Heart right ventricle (tissue), 16 donors: ENCODE measurements at regions not wholly inside any gene's neighbourhood (a gene's known extent, or its start where the extent isn't known, plus 50 kb on each side); places are given as distances from the start of the nearest gene placed in this dataset.

Experiments used
- ATAC-seq, 8 donors: fragments of 200-7000 bp; cut with Tn5 transposase; one replicate each; pipeline ENCODE4 v1.9.1; 2020; ENCODE audit warnings: mild to moderate bottlenecking in 8 of 8, moderate library complexity in 8 of 8, moderate number of reproducible peaks in 1 of 8
- DNase-seq, 2 donors: peaks; one replicate each; pipeline ENCODE4 v3.0.0-alpha.2; 2020
- H3K27ac ChIP-seq, 10 donors: fragments of 200-600 bp; sonication (generic) in 2 of 10; one replicate each; pipeline versions ENCODE4 v1.5.0 to v1.8.0; 2020 to 2022; ENCODE audit warnings: mild to moderate bottlenecking in 3 of 10
- H3K27me3 ChIP-seq, 7 donors: fragments of 200-600 bp; one replicate each; pipeline ENCODE4 v1.8.0; 2021 to 2022; ENCODE audit warnings: mild to moderate bottlenecking in 2 of 7
- H3K36me3 ChIP-seq, 9 donors: fragments of 200-600 bp; sonication (generic) in 1 of 9; one replicate each; pipeline versions ENCODE4 v1.5.0 to v1.8.0; 2020 to 2022; ENCODE audit warnings: mild to moderate bottlenecking in 2 of 9
- H3K4me1 ChIP-seq, 9 donors: fragments of 200-600 bp; sonication (generic) in 1 of 9; one replicate each; pipeline versions ENCODE4 v1.5.0 to v1.8.0; 2020 to 2022; ENCODE audit warnings: mild to moderate bottlenecking in 4 of 9
- H3K4me3 ChIP-seq, 10 donors: fragments of 200-600 bp; sonication (generic) in 2 of 10; one replicate each; pipeline versions ENCODE4 v1.5.0 to v1.8.0; 2020 to 2022; ENCODE audit warnings: mild to moderate bottlenecking in 7 of 10, moderate library complexity in 2 of 10
- H3K9me3 ChIP-seq, 11 donors: fragments of 200-600 bp in 10 of 11; sonication (generic) in 2 of 11; one replicate each; pipeline versions ENCODE4 v1.5.0 to v1.8.0; 2013 to 2022; ENCODE audit warnings: mild to moderate bottlenecking in 2 of 11, control low read depth in 1 of 11, moderate library complexity in 1 of 11
- CTCF ChIP-seq, 9 donors: fragments of 200-600 bp; sonication (generic) in 2 of 9; IDR thresholded peaks; one replicate each; pipeline versions ENCODE4 v1.5.0 to v1.8.0; 2021 to 2022; ENCODE audit warnings: antibody characterized with exemption in 9 of 9, mild to moderate bottlenecking in 5 of 9, moderate library complexity in 1 of 9
- WGBS, 2 donors: extraction: QIAGEN DNeasy Blood & Tissue Kit; methylation state at CpG; one replicate each; pipeline ENCODE4 v1.1.7; 2013; ENCODE audit warnings: inconsistent platforms in 1 of 2; 5-methylcytosine and 5-hydroxymethylcytosine counted together
- intact Hi-C, 10 donors: fragments of 100-400 bp; cut with DNase I; formaldehyde crosslinking; loops; one replicate each; pipeline versions ENCODE4 v1.11.1 to v1.14.2; 2022
- donor health status: Arrhythmogenic right ventricular cardiomyopathy.
- donor health status: ischemic (EF 13 %, LVEDD 7.1; RV severe dilation, severe dysfunction).
- donor health status: healthy with polysubstance abuse.
- donor health status: DM: no; HTN: yes; CAD: no.
- donor health status: DM: no; HTN: no; CAD: no.
- donor health status: ischemic (EF 25% LVEDD 6.9; RV normal size, moderate dysfunction).
- donor health status: ischemic (EF 25% LVEDD 5.7; RV mildly dilated, moderate dysfunction).
- donor health status: healthy.
- donor health status: DM: yes; HTN: yes; CAD: no.
- donor health status: Ischemic cardiomyopathy.
- donor health status: ischemic (EF 35%, LVEDD 5.7; RV mildly dilated, moderate dysfunction).
- donor health status: nonischemic (EF 11% LVEDD 7.7; RV severe dilation, severe dysfunction).
- donor health status: DM: yes; HTN: yes; CAD: no.
- donor health status: PGD.
- donor health status: ischemic (EF 29% LVEDD 5.4; RV normal size, mild dysfunction).
- donor health status: nonischemic (EF 23%, LVEDD 6.1; RV moderate dilation, normal function).

- peak in 1 of 8 donors; percentile 42 for ATAC-seq
Observed at GRCh38 chr12:24394246-24394645, 444.8 kb upstream of the SOX5 start.

GRCh38 chr12:24393071-24393470, 443.6 kb upstream of the SOX5 start:
- no peaks in the 10 kb centered on the region for H3K27me3 ChIP-seq
- DNase-seq: no peak
- H3K4me3 ChIP-seq: no peak overlapping the region
- peaks cover 0 to 31% (median 8%) of the 10 kb centered on the region in 11 donors for H3K9me3 ChIP-seq
- no peak for ATAC-seq
- H3K36me3 ChIP-seq: no peaks in the 10 kb centered on the region
- 79 to 83% methylated on average over 2 of the region's 2 CpGs for WGBS, 2 donors
- no peak for TF ChIP-seq CTCF (IDR thresholded peaks at IDR 0.05)
- H3K27ac ChIP-seq: no peak overlapping the region
- intact Hi-C loops: no loop called here
- H3K4me1 ChIP-seq: peaks cover 0 to 7% (median 0%) of the 10 kb centered on the region in 9 donors

More at GRCh38 chr12:24394246-24394645, 444.8 kb upstream of the SOX5 start:
- no peaks in the 10 kb centered on the region for H3K27me3 ChIP-seq
- H3K4me1 ChIP-seq: peaks cover 0 to 7% (median 0%) of the 10 kb centered on the region in 9 donors
- intact Hi-C loops: no loop called here
- H3K4me3 ChIP-seq: no peak overlapping the region
- WGBS, 2 donors: 41 to 44% methylated on average over 3 of the region's 3 CpGs
- no peak for DNase-seq
- no peak overlapping the region for H3K27ac ChIP-seq
- no peaks in the 10 kb centered on the region for H3K36me3 ChIP-seq
- no peak for TF ChIP-seq CTCF (IDR thresholded peaks at IDR 0.05)
- H3K9me3 ChIP-seq: peaks cover 0 to 31% (median 7%) of the 10 kb centered on the region in 11 donors

- ATAC-seq (no peak), DNase-seq (no peak)
- peaks cover 0 to 31% (median 8%) of the 10 kb centered on the region in 11 donors for H3K9me3 ChIP-seq
- H3K4me3 ChIP-seq: no peak overlapping the region
- H3K27ac ChIP-seq: no peak overlapping the region
- H3K36me3 ChIP-seq: no peaks in the 10 kb centered on the region
- peaks cover 0 to 7% (median 0%) of the 10 kb centered on the region in 9 donors for H3K4me1 ChIP-seq
- no peak for TF ChIP-seq CTCF (IDR thresholded peaks at IDR 0.05)
- intact Hi-C loops: no loop called here
- no peaks in the 10 kb centered on the region for H3K27me3 ChIP-seq
- 87 to 92% methylated on average over 1 of the region's 1 CpG for WGBS, 2 donors
Observed at GRCh38 chr12:24389394-24389793, 439.9 kb upstream of the SOX5 start.

- H3K27me3 ChIP-seq: no peaks in the 10 kb centered on the region
- H3K27ac ChIP-seq: no peak overlapping the region
- WGBS, 2 donors: 87 to 90% methylated on average over 3 of the region's 3 CpGs
- ATAC-seq (no peak), DNase-seq (no peak)
- intact Hi-C loops: no loop called here
- no peak for TF ChIP-seq CTCF (IDR thresholded peaks at IDR 0.05)
- no peaks in the 10 kb centered on the region for H3K4me1 ChIP-seq
- H3K4me3 ChIP-seq: no peak overlapping the region
- no peaks in the 10 kb centered on the region for H3K36me3 ChIP-seq
- peaks cover 0 to 31% (median 8%) of the 10 kb centered on the region in 11 donors for H3K9me3 ChIP-seq
Observed at GRCh38 chr12:24387381-24387780, 437.9 kb upstream of the SOX5 start.
